Fibroblast of peridontal ligament (primary cell): ENCODE measurements at regions not wholly inside any gene's neighbourhood (a gene's known extent, or its start where the extent isn't known, plus 50 kb on each side); places are given as distances from the start of the nearest gene placed in this dataset.

ENCODE experiments used
- DNase-seq: peaks from one replicate; pipeline ENCODE4 v3.0.0-alpha.2; 2010; ENCODE audit errors: extremely low read depth

GRCh38 chr9:126221480-126221879 is 105.1 kb upstream of the MVB12B start:
- no peak for DNase-seq

- no peak for DNase-seq
Observed at GRCh38 chr9:126222363-126222834, 104.2 kb upstream of the MVB12B start.

- DNase-seq = no peak
Observed at GRCh38 chr9:126222835-126223431, 103.7 kb upstream of the MVB12B start.

- no peak for DNase-seq
Observed at GRCh38 chr9:126223798-126224531, 102.7 kb upstream of the MVB12B start.

- no peak for DNase-seq
Observed at GRCh38 chr9:126225611-126226609, 100.7 kb upstream of the MVB12B start.

- DNase-seq = no peak
Observed at GRCh38 chr9:126226991-126227936, 99.4 kb upstream of the MVB12B start.

GRCh38 chr9:126228111-126228780 is 98.4 kb upstream of the MVB12B start:
- DNase-seq = peak; percentile 3

GRCh38 chr9:126228781-126229444 is 97.7 kb upstream of the MVB12B start:
- DNase-seq = peak; percentile 68

GRCh38 chr9:126229501-126229900 is 97.1 kb upstream of the MVB12B start:
- no peak for DNase-seq

- no peak for DNase-seq
Observed at GRCh38 chr9:126230692-126231091, 95.9 kb upstream of the MVB12B start.

GRCh38 chr9:126232461-126232860 is 94.2 kb upstream of the MVB12B start:
- DNase-seq = no peak

GRCh38 chr9:126233175-126233574 is 93.5 kb upstream of the MVB12B start:
- DNase-seq = no peak

GRCh38 chr9:126233913-126234525 is 92.6 kb upstream of the MVB12B start:
- no peak for DNase-seq

GRCh38 chr9:126234681-126235335 is 91.8 kb upstream of the MVB12B start:
- no peak for DNase-seq

- DNase-seq = no peak
Observed at GRCh38 chr9:126235336-126236243, 91.0 kb upstream of the MVB12B start.

GRCh38 chr9:126236273-126236672 is 90.4 kb upstream of the MVB12B start:
- DNase-seq = no peak

GRCh38 chr9:126238415-126238814 is 88.2 kb upstream of the MVB12B start:
- DNase-seq = no peak

GRCh38 chr9:126239515-126239914 is 87.1 kb upstream of the MVB12B start:
- no peak for DNase-seq
